Astrocyte (in vitro differentiated cells and primary cell): ENCODE measurements at regions not wholly inside any gene's neighbourhood (a gene's known extent, or its start where the extent isn't known, plus 50 kb on each side); places are given as distances from the start of the nearest gene placed in this dataset.

ENCODE experiments used
- CTCF ChIP-seq: IDR thresholded peaks from 2 replicates; pipeline ENCODE4 v1.5.1; 2011; ENCODE audit warnings: low read depth, mild to moderate bottlenecking, inconsistent platforms, low read length, moderate library complexity; ENCODE audit not compliant: insufficient read depth
- EZH2 ChIP-seq: IDR thresholded peaks from 2 replicates; pipeline ENCODE4 v1.6.1; 2012; ENCODE audit warnings: mild to moderate bottlenecking, low read length, inconsistent platforms; ENCODE audit not compliant: insufficient read depth

DNA sequence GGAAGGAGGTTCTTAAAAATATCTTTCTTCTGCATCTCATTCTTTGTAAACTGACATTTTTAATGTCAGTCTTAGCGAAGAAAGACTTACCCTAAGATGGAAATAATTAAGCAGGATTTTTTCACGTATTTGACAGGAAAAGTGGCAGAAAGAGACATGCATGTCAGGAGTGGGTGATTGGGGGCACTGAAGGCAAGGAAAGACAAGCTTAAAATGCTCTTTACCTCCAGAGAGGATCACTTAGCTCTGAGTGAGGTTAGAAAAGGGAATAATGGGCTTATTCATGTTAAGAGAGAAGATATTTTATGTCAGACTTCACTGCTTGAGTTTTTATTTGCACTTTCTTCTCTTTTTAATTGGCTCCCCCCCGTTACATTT, 1358.2 kb upstream of the TMEM132C start:
- TF ChIP-seq CTCF (no peak), EZH2 (no peak)
